HCT116 (cell line): ENCODE measurements at regions not wholly inside any gene's neighbourhood (a gene's known extent, or its start where the extent isn't known, plus 50 kb on each side); places are given as distances from the start of the nearest gene placed in this dataset.

Source experiments
- ATAC-seq: fragments of 200-7000 bp; cut with Tn5 transposase; 2 replicates; pipeline ENCODE4 v1.9.1; 2020; ENCODE audit warnings: mild to moderate bottlenecking, moderate library complexity
- BruUV-seq: library from RNA; stranded (reverse); fragments of 400-500 nt; replicated peaks from 2 replicates; lab custom pipeline; 2021; lab: Mats Ljungman, UMichigan
- CTCF ChIA-PET: fragments of 300-600 bp; sonication (Branson Sonifier 250); formaldehyde crosslinking; loops from one replicate; lab custom pipeline; 2021; ENCODE audit warnings: antibody characterized with exemption; lab: Charles Lee
- POLR2A ChIA-PET: fragments of 300-600, 350-600 bp; sonication (Branson Sonifier 250); formaldehyde crosslinking; loops from one replicate; lab custom pipeline; 2021; ENCODE audit warnings: antibody characterized with exemption; lab: Charles Lee
- RAD21 ChIA-PET, 2 experiments: fragments of 300-600 bp; sonication (Branson Sonifier 250); formaldehyde crosslinking; loops; one replicate each; lab custom pipeline; 2023; ENCODE audit warnings: low total read pairs in 2 of 2; ENCODE audit not compliant: uncharacterized antibody in 2 of 2, unreplicated experiment in 2 of 2, low non-redundant PET in 1 of 2; lab: Charles Lee
- DNase-seq: peaks from one replicate; pipeline ENCODE4 v3.0.0-alpha.2; 2010; ENCODE audit warnings: low read depth, low spot score
- H2AFZ ChIP-seq: fragments of 200-600 bp; shearing (Covaris generic), sonication (generic); 2 replicates; pipeline ENCODE4 v1.6.1; 2017; ENCODE audit warnings: low read depth, mixed run types, mixed read lengths, antibody characterized with exemption, low read length; ENCODE audit not compliant: poor library complexity, severe bottlenecking
- H3K27ac ChIP-seq: 2 replicates; pipeline ENCODE4 v1.5.1; 2012; ENCODE audit warnings: low read depth, low read length
- H3K27me3 ChIP-seq: fragments of 200-600 bp; sonication (generic); 2 replicates; pipeline ENCODE4 v1.6.1; 2016; ENCODE audit warnings: mixed run types, low read length, mixed read lengths; ENCODE audit not compliant: insufficient read depth
- H3K36me3 ChIP-seq, 2 experiments: fragments of 200-500 bp in 1 of 2; fragments of 200-600 bp in 1 of 2; sonication (Bioruptor generic) in 1 of 2; sonication (generic) in 1 of 2; 2 replicates each; pipeline versions ENCODE4 v1.5.1 to v1.6.1; 2014 to 2016; ENCODE audit warnings: low read length in 2 of 2, inconsistent platforms in 1 of 2, mixed read lengths in 1 of 2, mixed run types in 1 of 2; ENCODE audit not compliant: insufficient read depth in 2 of 2, control insufficient read depth in 1 of 2
- H3K4me1 ChIP-seq, 2 experiments: fragments of 200-600 bp in 1 of 2; sonication (generic) in 1 of 2; 2 replicates each; pipeline versions ENCODE4 v1.5.1 to v1.6.1; 2012 to 2017; ENCODE audit warnings: low read length in 2 of 2, inconsistent platforms in 1 of 2, mild to moderate bottlenecking in 1 of 2, mixed read lengths in 1 of 2, mixed run types in 1 of 2, moderate library complexity in 1 of 2; ENCODE audit not compliant: insufficient read depth in 2 of 2, control insufficient read depth in 1 of 2
- H3K4me2 ChIP-seq: fragments of 200-600 bp; sonication (generic); 2 replicates; pipeline ENCODE4 v1.6.1; 2017; ENCODE audit warnings: mixed run types, low read length, mixed read lengths
- H3K4me3 ChIP-seq, 2 experiments: fragments of 200-600 bp in 1 of 2; sonication (generic) in 1 of 2; replicated peaks in 1 of 2; 2 replicates each; pipeline ENCODE4 v1.5.1; 2011 to 2016; ENCODE audit warnings: low read length in 2 of 2, control low read depth in 1 of 2, low read depth in 1 of 2, mild to moderate bottlenecking in 1 of 2, mixed read lengths in 1 of 2, mixed run types in 1 of 2
- H3K79me2 ChIP-seq: fragments of 200-600 bp; sonication (generic); 2 replicates; pipeline ENCODE4 v1.6.1; 2017; ENCODE audit warnings: mild to moderate bottlenecking, mixed run types, low read length, moderate library complexity, mixed read lengths; ENCODE audit not compliant: insufficient read depth
- H3K9ac ChIP-seq: fragments of 200-600 bp; sonication (generic); 2 replicates; pipeline ENCODE4 v1.6.1; 2016; ENCODE audit warnings: low read length, mixed read lengths
- H3K9me2 ChIP-seq: fragments of 200-600 bp; sonication (generic), shearing (Covaris generic); 2 replicates; pipeline ENCODE4 v1.6.1; 2017; ENCODE audit warnings: mixed run types, mild to moderate bottlenecking, moderate library complexity; ENCODE audit not compliant: insufficient read depth
- H3K9me3 ChIP-seq, 2 experiments: fragments of 200-500 bp in 1 of 2; fragments of 200-600 bp in 1 of 2; sonication (Bioruptor generic) in 1 of 2; sonication (generic) in 1 of 2; 2 replicates each; pipeline ENCODE4 v1.6.1; 2014 to 2017; ENCODE audit warnings: low read length in 2 of 2, mixed read lengths in 2 of 2, inconsistent platforms in 1 of 2, low read depth in 1 of 2, mild to moderate bottlenecking in 1 of 2, mixed run types in 1 of 2, moderate library complexity in 1 of 2; ENCODE audit not compliant: control insufficient read depth in 1 of 2, insufficient read depth in 1 of 2
- H4K20me1 ChIP-seq: fragments of 200-600 bp; sonication (generic), shearing (Covaris generic); 2 replicates; pipeline ENCODE4 v1.6.1; 2017; ENCODE audit warnings: mixed run types, mild to moderate bottlenecking, moderate library complexity; ENCODE audit not compliant: insufficient read depth
- ELF1 ChIP-seq: IDR thresholded peaks from 2 replicates; pipeline ENCODE4 v1.6.1; 2012; ENCODE audit warnings: low read depth, borderline replicate concordance
- EZH2 ChIP-seq: fragments of 200-600 bp; sonication (generic); IDR thresholded peaks from 2 replicates; pipeline ENCODE4 v1.6.1; 2017; ENCODE audit warnings: antibody characterized with exemption, mixed run types
- SIN3A ChIP-seq: IDR thresholded peaks from 2 replicates; pipeline ENCODE4 v1.6.1; 2012; ENCODE audit warnings: low read depth
- SRF ChIP-seq: IDR thresholded peaks from 2 replicates; pipeline ENCODE4 v1.6.1; 2012; ENCODE audit warnings: low read depth
- TCF7L2 ChIP-seq: IDR thresholded peaks from 2 replicates; pipeline ENCODE4 v1.7.0; 2011; ENCODE audit warnings: borderline replicate concordance, inconsistent platforms; ENCODE audit not compliant: insufficient read depth, insufficient read length; ENCODE audit errors: extremely low read depth
- YY1 ChIP-seq: IDR thresholded peaks from 2 replicates; pipeline ENCODE4 v1.6.1; 2011; ENCODE audit warnings: low read length, low read depth, moderate library complexity, mild to moderate bottlenecking; ENCODE audit not compliant: insufficient replicate concordance; ENCODE audit errors: extremely low read depth
- ZFX ChIP-seq: fragments of 450-650 bp; IDR thresholded peaks from 2 replicates; pipeline ENCODE4 v1.6.1; 2017
- intact Hi-C: fragments of 100-400 bp; cut with micrococcal nuclease; formaldehyde crosslinking; loops from 2 replicates; pipeline ENCODE4 v1.10.0; 2022
- TF ChIP-seq, protein P1 (sequence below): IDR thresholded peaks from 2 replicates; pipeline ENCODE4 v1.6.1; 2011; ENCODE audit warnings: mild to moderate bottlenecking, low read length, moderate library complexity; ENCODE audit not compliant: insufficient replicate concordance; ENCODE audit errors: extremely low read depth
- TF ChIP-seq, protein P2 (sequence below): IDR thresholded peaks from 2 replicates; pipeline ENCODE4 v1.6.1; 2012; ENCODE audit warnings: low read depth
- TF ChIP-seq, protein P3 (sequence below): IDR thresholded peaks from 2 replicates; pipeline ENCODE4 v1.6.1; 2012
- TF ChIP-seq, protein P4 (sequence below): IDR thresholded peaks from 2 replicates; pipeline ENCODE4 v1.6.1; 2012

DNA sequence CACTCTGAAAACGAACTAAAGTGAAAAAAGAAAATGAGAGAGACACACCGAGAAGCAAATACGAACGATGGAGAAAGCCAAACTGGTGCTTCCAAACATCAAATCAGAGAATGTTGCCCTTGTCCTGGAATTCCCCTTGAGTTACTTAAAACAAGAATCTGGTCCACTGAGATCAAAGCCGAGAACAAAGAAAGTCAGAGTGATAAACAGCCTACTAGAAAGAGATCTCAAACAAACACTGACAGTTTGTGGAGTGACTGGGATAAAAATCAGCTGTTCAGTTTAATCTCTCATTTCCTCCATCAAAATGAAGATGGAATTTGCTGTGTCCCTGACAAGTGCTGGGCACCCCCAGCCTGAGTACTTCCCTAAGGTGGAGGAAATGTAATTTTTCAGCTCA is 582.6 kb downstream of the NR2F1-AS1 start:
- H3K4me1 ChIP-seq, result no peaks in the 10 kb centered on the region
- CTCF ChIA-PET, result no interaction called here
- intact Hi-C loops, result no loop called here
- H4K20me1 ChIP-seq, result no peaks in the 10 kb centered on the region
- H3K9me3 ChIP-seq, result no peaks in the 10 kb centered on the region
- BruUV-seq, result no TSS peak
- H3K9ac ChIP-seq, result no peak overlapping the region
- TF ChIP-seq, protein P1, sequence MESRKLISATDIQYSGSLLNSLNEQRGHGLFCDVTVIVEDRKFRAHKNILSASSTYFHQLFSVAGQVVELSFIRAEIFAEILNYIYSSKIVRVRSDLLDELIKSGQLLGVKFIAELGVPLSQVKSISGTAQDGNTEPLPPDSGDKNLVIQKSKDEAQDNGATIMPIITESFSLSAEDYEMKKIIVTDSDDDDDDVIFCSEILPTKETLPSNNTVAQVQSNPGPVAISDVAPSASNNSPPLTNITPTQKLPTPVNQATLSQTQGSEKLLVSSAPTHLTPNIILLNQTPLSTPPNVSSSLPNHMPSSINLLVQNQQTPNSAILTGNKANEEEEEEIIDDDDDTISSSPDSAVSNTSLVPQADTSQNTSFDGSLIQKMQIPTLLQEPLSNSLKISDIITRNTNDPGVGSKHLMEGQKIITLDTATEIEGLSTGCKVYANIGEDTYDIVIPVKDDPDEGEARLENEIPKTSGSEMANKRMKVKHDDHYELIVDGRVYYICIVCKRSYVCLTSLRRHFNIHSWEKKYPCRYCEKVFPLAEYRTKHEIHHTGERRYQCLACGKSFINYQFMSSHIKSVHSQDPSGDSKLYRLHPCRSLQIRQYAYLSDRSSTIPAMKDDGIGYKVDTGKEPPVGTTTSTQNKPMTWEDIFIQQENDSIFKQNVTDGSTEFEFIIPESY, result no peak
- no peak for TF ChIP-seq SRF
- no peak for TF ChIP-seq SIN3A
- TF ChIP-seq ELF1, result no peak
- POLR2A ChIA-PET, result no interaction called here
- no peak overlapping the region for H3K4me2 ChIP-seq
- H3K27ac ChIP-seq, result no peak overlapping the region
- no peaks in the 10 kb centered on the region for H3K79me2 ChIP-seq
- DNase-seq (no peak), ATAC-seq (no peak)
- H3K36me3 ChIP-seq, result no peaks in the 10 kb centered on the region
- no peak overlapping the region for H2AFZ ChIP-seq
- no peaks in the 10 kb centered on the region for H3K9me2 ChIP-seq
- H3K4me3 ChIP-seq, result no peak overlapping the region
- no peaks in the 10 kb centered on the region for H3K27me3 ChIP-seq
- RAD21 ChIA-PET, result no interaction called here

DNA sequence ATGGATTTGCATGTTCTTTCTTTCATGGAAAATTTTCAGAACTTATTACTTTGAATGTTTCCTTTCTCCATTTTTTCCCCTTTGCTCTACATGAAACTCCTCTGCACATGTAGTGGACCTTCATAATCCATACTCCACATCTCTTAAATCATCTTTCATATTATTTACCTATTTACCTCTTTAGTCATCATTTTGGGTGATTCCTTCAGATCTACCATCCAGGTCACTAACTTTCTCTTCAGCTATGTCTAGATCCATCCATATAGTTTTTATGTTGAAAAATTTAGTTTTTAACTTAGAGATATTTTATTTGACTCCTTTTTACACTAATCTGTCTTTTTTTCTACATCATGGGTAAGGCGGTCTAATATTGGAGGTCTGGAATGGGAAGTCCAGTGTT is 586.6 kb downstream of the NR2F1-AS1 start:
- ChIA-PET RAD21 (no interaction called here), POLR2A (no interaction called here), CTCF (no interaction called here)
- BruUV-seq, result no TSS peak
- no peak overlapping the region for H3K4me3 ChIP-seq
- H3K27ac ChIP-seq, result no peak overlapping the region
- intact Hi-C loops, result no loop called here
- H3K36me3 ChIP-seq, result no peaks in the 10 kb centered on the region
- H3K9me2 ChIP-seq, result no peaks in the 10 kb centered on the region
- H3K4me2 ChIP-seq, result no peak overlapping the region
- DNase-seq (no peak), ATAC-seq (no peak)
- H3K9me3 ChIP-seq, result no peaks in the 10 kb centered on the region
- no peaks in the 10 kb centered on the region for H3K27me3 ChIP-seq
- H3K79me2 ChIP-seq, result no peaks in the 10 kb centered on the region
- H2AFZ ChIP-seq, result peak overlapping the region; percentile 62
- H3K4me1 ChIP-seq, result 0 out of 4 replicates have a peak, but pooled peaks cover 0 to 3% of the 10 kb centered on the region in 2 experiments
- no peak overlapping the region for H3K9ac ChIP-seq
- H4K20me1 ChIP-seq, result no peaks in the 10 kb centered on the region
- TF ChIP-seq, protein P2, sequence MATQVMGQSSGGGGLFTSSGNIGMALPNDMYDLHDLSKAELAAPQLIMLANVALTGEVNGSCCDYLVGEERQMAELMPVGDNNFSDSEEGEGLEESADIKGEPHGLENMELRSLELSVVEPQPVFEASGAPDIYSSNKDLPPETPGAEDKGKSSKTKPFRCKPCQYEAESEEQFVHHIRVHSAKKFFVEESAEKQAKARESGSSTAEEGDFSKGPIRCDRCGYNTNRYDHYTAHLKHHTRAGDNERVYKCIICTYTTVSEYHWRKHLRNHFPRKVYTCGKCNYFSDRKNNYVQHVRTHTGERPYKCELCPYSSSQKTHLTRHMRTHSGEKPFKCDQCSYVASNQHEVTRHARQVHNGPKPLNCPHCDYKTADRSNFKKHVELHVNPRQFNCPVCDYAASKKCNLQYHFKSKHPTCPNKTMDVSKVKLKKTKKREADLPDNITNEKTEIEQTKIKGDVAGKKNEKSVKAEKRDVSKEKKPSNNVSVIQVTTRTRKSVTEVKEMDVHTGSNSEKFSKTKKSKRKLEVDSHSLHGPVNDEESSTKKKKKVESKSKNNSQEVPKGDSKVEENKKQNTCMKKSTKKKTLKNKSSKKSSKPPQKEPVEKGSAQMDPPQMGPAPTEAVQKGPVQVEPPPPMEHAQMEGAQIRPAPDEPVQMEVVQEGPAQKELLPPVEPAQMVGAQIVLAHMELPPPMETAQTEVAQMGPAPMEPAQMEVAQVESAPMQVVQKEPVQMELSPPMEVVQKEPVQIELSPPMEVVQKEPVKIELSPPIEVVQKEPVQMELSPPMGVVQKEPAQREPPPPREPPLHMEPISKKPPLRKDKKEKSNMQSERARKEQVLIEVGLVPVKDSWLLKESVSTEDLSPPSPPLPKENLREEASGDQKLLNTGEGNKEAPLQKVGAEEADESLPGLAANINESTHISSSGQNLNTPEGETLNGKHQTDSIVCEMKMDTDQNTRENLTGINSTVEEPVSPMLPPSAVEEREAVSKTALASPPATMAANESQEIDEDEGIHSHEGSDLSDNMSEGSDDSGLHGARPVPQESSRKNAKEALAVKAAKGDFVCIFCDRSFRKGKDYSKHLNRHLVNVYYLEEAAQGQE, result no peak
- no peak for TF ChIP-seq SIN3A
- no peak for TF ChIP-seq ELF1
- no peak for TF ChIP-seq TCF7L2
- TF ChIP-seq, protein P1, result no peak
- TF ChIP-seq, protein P3, sequence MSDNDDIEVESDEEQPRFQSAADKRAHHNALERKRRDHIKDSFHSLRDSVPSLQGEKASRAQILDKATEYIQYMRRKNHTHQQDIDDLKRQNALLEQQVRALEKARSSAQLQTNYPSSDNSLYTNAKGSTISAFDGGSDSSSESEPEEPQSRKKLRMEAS, result no peak
- TF ChIP-seq YY1, result no peak
- TF ChIP-seq, protein P4, sequence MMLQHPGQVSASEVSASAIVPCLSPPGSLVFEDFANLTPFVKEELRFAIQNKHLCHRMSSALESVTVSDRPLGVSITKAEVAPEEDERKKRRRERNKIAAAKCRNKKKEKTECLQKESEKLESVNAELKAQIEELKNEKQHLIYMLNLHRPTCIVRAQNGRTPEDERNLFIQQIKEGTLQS, result no peak
- TF ChIP-seq EZH2, result no peak
- TF ChIP-seq ZFX, result no peak
